Neural progenitor cell (in vitro differentiated cells): ENCODE measurements at regions not wholly inside any gene's neighbourhood (a gene's known extent, or its start where the extent isn't known, plus 50 kb on each side); places are given as distances from the start of the nearest gene placed in this dataset.

ENCODE experiments used
- DNase-seq: peaks from one replicate; pipeline ENCODE4 v3.0.0-alpha.2; 2016; ENCODE audit warnings: low spot score
- H2AFZ ChIP-seq: fragments of 200-600 bp; sonication (generic); replicated peaks from 2 replicates; pipeline ENCODE4 v1.6.1; 2016; ENCODE audit warnings: antibody characterized with exemption
- H3F3A ChIP-seq: fragments of 200-600 bp; sonication (generic); 2 replicates; pipeline ENCODE4 v1.6.1; 2016; ENCODE audit warnings: antibody characterized with exemption, low read depth
- H3K27ac ChIP-seq: fragments of 200-600 bp; sonication (generic); 2 replicates; pipeline ENCODE4 v1.5.1; 2016; ENCODE audit warnings: mild to moderate bottlenecking
- H3K27me3 ChIP-seq: fragments of 200-600 bp; sonication (generic); 2 replicates; pipeline ENCODE4 v1.6.1; 2016; ENCODE audit warnings: mild to moderate bottlenecking, moderate library complexity
- H3K36me3 ChIP-seq: fragments of 200-600 bp; sonication (generic); 2 replicates; pipeline ENCODE4 v1.5.1; 2016
- H3K4me1 ChIP-seq: fragments of 200-600 bp; sonication (generic); 2 replicates; pipeline ENCODE4 v1.6.1; 2016; ENCODE audit warnings: mixed run types
- H3K4me2 ChIP-seq: fragments of 200-600 bp; sonication (generic); 2 replicates; pipeline ENCODE4 v1.6.1; 2016
- H3K4me3 ChIP-seq: fragments of 200-600 bp; sonication (generic); 2 replicates; pipeline ENCODE4 v1.5.1; 2016
- H3K79me2 ChIP-seq: fragments of 200-600 bp; sonication (generic); 2 replicates; pipeline ENCODE4 v1.6.1; 2016; ENCODE audit warnings: low read depth
- H3K9ac ChIP-seq: fragments of 200-600 bp; sonication (generic); 2 replicates; pipeline ENCODE4 v1.6.1; 2016
- H3K9me3 ChIP-seq: fragments of 200-600 bp; sonication (generic); 2 replicates; pipeline ENCODE4 v1.5.1; 2016; ENCODE audit warnings: low read depth
- H4K20me1 ChIP-seq: fragments of 200-600 bp; sonication (generic); 2 replicates; pipeline ENCODE4 v1.6.1; 2016; ENCODE audit warnings: low read depth
- H3K27ac Mint-ChIP-seq: 3 replicates; pipeline ENCODE4 v1.8.0; 2021; ENCODE audit warnings: mixed read lengths
- H3K27me3 Mint-ChIP-seq: 2 replicates; pipeline ENCODE4 v1.8.0; 2022; ENCODE audit warnings: low read depth, mild to moderate bottlenecking, inconsistent platforms, moderate library complexity, mixed read lengths; ENCODE audit not compliant: insufficient read depth
- H3K36me3 Mint-ChIP-seq: 3 replicates; pipeline ENCODE4 v1.8.0; 2021; ENCODE audit warnings: mixed read lengths
- H3K4me1 Mint-ChIP-seq: 3 replicates; pipeline ENCODE4 v1.8.0; 2021; ENCODE audit warnings: mixed read lengths
- H3K4me3 Mint-ChIP-seq: 3 replicates; pipeline ENCODE4 v1.8.0; 2021; ENCODE audit warnings: mild to moderate bottlenecking, moderate library complexity, mixed read lengths
- H3K9me3 Mint-ChIP-seq: 3 replicates; pipeline ENCODE4 v1.8.0; 2020; ENCODE audit warnings: mixed read lengths
- EZH2 ChIP-seq: fragments of 200-600 bp; sonication (generic); IDR thresholded peaks from 2 replicates; pipeline ENCODE4 v1.6.1; 2017; ENCODE audit warnings: antibody characterized with exemption, mild to moderate bottlenecking, moderate library complexity
- EZH2phosphoT487 ChIP-seq: fragments of 200-600 bp; sonication (generic); IDR thresholded peaks from 2 replicates; pipeline ENCODE4 v1.6.1; 2017; ENCODE audit warnings: antibody characterized with exemption
- TF ChIP-seq, protein P1 (sequence below): fragments of 200-600 bp; sonication (generic); IDR thresholded peaks from 2 replicates; pipeline ENCODE4 v1.5.1; 2017; ENCODE audit warnings: antibody characterized with exemption, mild to moderate bottlenecking

DNA sequence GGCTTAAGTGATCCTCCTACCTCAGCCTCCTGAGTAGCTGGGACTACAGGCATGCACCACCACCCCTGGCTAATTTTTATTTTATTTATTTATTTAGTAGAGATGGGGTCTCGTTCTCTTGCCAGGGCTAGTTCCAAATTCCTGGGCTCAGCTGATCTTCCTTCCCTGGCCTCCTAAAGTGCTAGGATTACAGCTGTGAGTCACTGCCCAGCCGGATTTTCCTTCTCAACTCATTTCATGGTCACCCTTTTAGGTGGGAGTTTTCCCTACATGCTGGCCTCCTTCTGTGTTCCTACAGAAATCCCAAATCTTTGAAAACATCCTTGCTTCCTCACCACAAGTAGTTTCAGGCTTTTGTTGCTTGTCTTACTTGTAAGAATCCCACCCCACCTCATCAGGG lies 102.1 kb upstream of the SIAH1 start:
- no peaks in the 10 kb centered on the region for H3K79me2 ChIP-seq
- no peak overlapping the region for H3K4me3 Mint-ChIP-seq
- no peak overlapping the region for H3K4me2 ChIP-seq
- H3F3A ChIP-seq: no peaks in the 10 kb centered on the region
- no peak overlapping the region for H3K27ac ChIP-seq
- no peak for DNase-seq
- H3K4me1 Mint-ChIP-seq: no peaks in the 10 kb centered on the region
- H3K4me1 ChIP-seq: no peaks in the 10 kb centered on the region
- no peak overlapping the region for H2AFZ ChIP-seq
- H3K27me3 Mint-ChIP-seq: peaks cover 5% of the 10 kb centered on the region
- H3K9me3 ChIP-seq: no peaks in the 10 kb centered on the region
- H3K9ac ChIP-seq: no peak overlapping the region
- H3K27me3 ChIP-seq: no peaks in the 10 kb centered on the region
- no peaks in the 10 kb centered on the region for H3K36me3 ChIP-seq
- H3K4me3 ChIP-seq: no peak overlapping the region
- H3K9me3 Mint-ChIP-seq: peaks cover 4% of the 10 kb centered on the region
- H3K36me3 Mint-ChIP-seq: no peaks in the 10 kb centered on the region
- no peak overlapping the region for H3K27ac Mint-ChIP-seq
- H4K20me1 ChIP-seq: no peaks in the 10 kb centered on the region
- TF ChIP-seq, protein P1, sequence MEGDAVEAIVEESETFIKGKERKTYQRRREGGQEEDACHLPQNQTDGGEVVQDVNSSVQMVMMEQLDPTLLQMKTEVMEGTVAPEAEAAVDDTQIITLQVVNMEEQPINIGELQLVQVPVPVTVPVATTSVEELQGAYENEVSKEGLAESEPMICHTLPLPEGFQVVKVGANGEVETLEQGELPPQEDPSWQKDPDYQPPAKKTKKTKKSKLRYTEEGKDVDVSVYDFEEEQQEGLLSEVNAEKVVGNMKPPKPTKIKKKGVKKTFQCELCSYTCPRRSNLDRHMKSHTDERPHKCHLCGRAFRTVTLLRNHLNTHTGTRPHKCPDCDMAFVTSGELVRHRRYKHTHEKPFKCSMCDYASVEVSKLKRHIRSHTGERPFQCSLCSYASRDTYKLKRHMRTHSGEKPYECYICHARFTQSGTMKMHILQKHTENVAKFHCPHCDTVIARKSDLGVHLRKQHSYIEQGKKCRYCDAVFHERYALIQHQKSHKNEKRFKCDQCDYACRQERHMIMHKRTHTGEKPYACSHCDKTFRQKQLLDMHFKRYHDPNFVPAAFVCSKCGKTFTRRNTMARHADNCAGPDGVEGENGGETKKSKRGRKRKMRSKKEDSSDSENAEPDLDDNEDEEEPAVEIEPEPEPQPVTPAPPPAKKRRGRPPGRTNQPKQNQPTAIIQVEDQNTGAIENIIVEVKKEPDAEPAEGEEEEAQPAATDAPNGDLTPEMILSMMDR: no peak
- no peak for TF ChIP-seq EZH2phosphoT487
- no peak for TF ChIP-seq EZH2

DNA sequence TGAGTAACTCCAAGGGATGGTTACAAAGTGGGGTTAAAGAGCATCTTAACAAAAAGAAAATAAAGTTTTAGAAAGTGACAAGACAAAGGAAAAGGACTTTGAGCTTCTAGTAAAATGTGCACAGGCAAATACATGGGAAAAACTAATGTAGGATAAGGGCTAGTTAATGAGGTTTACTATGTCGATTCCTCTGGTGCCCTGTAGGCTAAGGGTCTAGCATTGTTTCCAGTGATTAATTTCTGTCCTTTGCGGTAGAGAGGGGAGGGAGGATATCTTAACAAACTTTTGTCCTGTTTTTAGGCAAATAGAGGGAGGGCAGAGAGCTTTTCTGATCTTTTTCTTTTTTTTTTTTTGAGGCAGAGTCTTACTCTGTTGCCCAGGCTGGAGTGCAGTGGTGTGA lies 96.6 kb upstream of the SIAH1 start:
- TF ChIP-seq, protein P1: no peak
- TF ChIP-seq EZH2phosphoT487 (no peak), EZH2 (no peak)
- H3K4me2 ChIP-seq: no peak overlapping the region
- Mint-ChIP-seq H3K4me1 (peaks cover 13% of the 10 kb centered on the region), H3K9me3 (peaks cover 8% of the 10 kb centered on the region), H3K36me3 (no peaks in the 10 kb centered on the region), H3K27ac (no peak overlapping the region), H3K4me3 (no peak overlapping the region), H3K27me3 (peaks cover 7% of the 10 kb centered on the region)
- no peaks in the 10 kb centered on the region for H3K79me2 ChIP-seq
- H2AFZ ChIP-seq: no peak overlapping the region
- no peaks in the 10 kb centered on the region for H3K9me3 ChIP-seq
- H3K27me3 ChIP-seq: no peaks in the 10 kb centered on the region
- DNase-seq: no peak
- H3K4me3 ChIP-seq: no peak overlapping the region
- H3K27ac ChIP-seq: no peak overlapping the region
- H4K20me1 ChIP-seq: no peaks in the 10 kb centered on the region
- H3K4me1 ChIP-seq: peaks cover 11% of the 10 kb centered on the region
- H3F3A ChIP-seq: peaks cover 20% of the 10 kb centered on the region
- H3K36me3 ChIP-seq: no peaks in the 10 kb centered on the region
- no peak overlapping the region for H3K9ac ChIP-seq

DNA sequence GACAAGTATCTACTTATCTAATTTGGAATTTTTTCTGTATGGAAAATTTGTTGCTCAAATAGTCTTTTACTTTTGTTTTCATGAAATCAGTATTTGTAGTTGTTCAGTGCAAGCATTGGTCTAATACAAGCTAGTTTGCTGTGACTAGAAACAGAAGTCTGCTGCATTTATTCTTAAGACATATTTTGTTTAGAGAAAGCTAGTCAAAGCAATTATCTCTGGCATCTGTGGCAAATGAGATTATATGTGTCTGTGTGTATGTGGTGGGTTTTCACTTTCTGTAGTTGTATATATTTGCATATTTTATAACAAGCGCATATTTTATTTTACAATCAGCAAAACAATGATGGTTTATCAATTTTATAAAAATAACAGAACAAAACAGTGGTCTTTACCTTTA lies 96.0 kb upstream of the SIAH1 start:
- no peak for DNase-seq
- Histone ChIP-seq H3K36me3 (no peaks in the 10 kb centered on the region), H3K4me1 (peaks cover 11% of the 10 kb centered on the region), H2AFZ (no peak overlapping the region), H3K79me2 (no peaks in the 10 kb centered on the region), H4K20me1 (no peaks in the 10 kb centered on the region), H3K27ac (no peak overlapping the region), H3K4me2 (no peak overlapping the region), H3K9ac (no peak overlapping the region), H3K4me3 (no peak overlapping the region), H3K27me3 (no peaks in the 10 kb centered on the region), H3F3A (peaks cover 20% of the 10 kb centered on the region), H3K9me3 (no peaks in the 10 kb centered on the region)
- no peak overlapping the region for H3K4me3 Mint-ChIP-seq
- TF ChIP-seq, protein P1: no peak
- TF ChIP-seq EZH2phosphoT487: no peak
- TF ChIP-seq EZH2: no peak
- H3K36me3 Mint-ChIP-seq: no peaks in the 10 kb centered on the region
- no peak overlapping the region for H3K27ac Mint-ChIP-seq
- H3K4me1 Mint-ChIP-seq: peaks cover 13% of the 10 kb centered on the region
- H3K9me3 Mint-ChIP-seq: peaks cover 8% of the 10 kb centered on the region
- peaks cover 7% of the 10 kb centered on the region for H3K27me3 Mint-ChIP-seq

DNA sequence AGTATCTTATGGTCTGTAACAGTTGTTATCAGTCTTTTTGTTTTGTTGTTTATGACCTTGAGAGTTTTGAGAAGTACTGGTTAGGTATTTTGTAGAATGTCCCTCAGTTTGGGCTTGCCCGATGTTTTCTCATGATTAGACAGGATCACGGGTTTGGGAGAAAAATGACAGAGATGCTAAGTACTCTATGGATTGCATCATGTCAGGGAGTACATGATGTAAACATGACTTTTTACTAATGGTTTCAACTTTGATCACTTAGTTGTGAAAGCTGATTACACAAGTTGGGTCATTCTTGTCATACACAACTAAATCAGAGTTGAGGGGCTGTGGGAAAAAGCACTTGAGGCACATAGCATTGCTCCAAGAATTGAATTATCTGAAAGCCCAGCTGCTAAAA lies 94.7 kb upstream of the SIAH1 start:
- H3F3A ChIP-seq: peaks cover 20% of the 10 kb centered on the region
- no peak overlapping the region for H3K9ac ChIP-seq
- Mint-ChIP-seq H3K9me3 (peaks cover 8% of the 10 kb centered on the region), H3K27me3 (peaks cover 7% of the 10 kb centered on the region), H3K27ac (no peak overlapping the region), H3K36me3 (no peaks in the 10 kb centered on the region), H3K4me3 (no peak overlapping the region), H3K4me1 (peaks cover 13% of the 10 kb centered on the region)
- H3K4me1 ChIP-seq: peaks cover 11% of the 10 kb centered on the region
- no peak for DNase-seq
- no peak overlapping the region for H3K4me3 ChIP-seq
- no peaks in the 10 kb centered on the region for H3K36me3 ChIP-seq
- no peaks in the 10 kb centered on the region for H3K79me2 ChIP-seq
- H2AFZ ChIP-seq: no peak overlapping the region
- no peak for TF ChIP-seq EZH2
- TF ChIP-seq EZH2phosphoT487: no peak
- TF ChIP-seq, protein P1: no peak
- no peak overlapping the region for H3K27ac ChIP-seq
- no peaks in the 10 kb centered on the region for H4K20me1 ChIP-seq
- no peaks in the 10 kb centered on the region for H3K27me3 ChIP-seq
- H3K9me3 ChIP-seq: no peaks in the 10 kb centered on the region
- no peak overlapping the region for H3K4me2 ChIP-seq
